NCI-H82 treated with DMSO at 0.1 percent for 48 hours (cell line): ENCODE measurements at regions not wholly inside any gene's neighbourhood (a gene's known extent, or its start where the extent isn't known, plus 50 kb on each side); places are given as distances from the start of the nearest gene placed in this dataset.

ENCODE experiments used
- DNase-seq: peaks from one replicate; lab custom pipeline; 2025; ENCODE audit not compliant: unreplicated experiment; lab: John Stamatoyannopoulos, UW

DNA sequence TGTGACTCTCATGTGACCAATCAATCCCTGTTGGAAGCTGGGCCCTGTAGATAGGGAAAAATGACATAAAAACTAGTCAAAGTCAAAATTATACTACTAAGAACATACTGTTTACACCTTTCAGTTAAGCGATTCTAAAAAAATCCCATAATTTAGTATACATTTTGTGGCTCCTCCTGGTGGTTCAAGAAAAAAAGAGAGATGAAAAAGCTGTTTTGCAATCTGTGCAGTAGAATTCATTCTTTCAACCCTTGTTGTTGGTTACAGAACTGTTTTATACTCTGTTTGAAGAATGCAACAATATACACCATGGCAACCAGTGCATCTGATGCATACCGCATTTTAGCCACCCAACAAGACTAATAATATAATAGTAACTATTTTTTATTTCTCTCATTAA, 66.8 kb upstream of the ANK2 start:
- no peak for DNase-seq

- DNase-seq = no peak
Observed at GRCh38 chr4:112994732-112995464, 54.6 kb upstream of the ANK2 start.
